ENCODE measurements at regions not wholly inside any gene's neighbourhood (a gene's known extent, or its start where the extent isn't known, plus 50 kb on each side); places are given as distances from the start of the nearest gene placed in this dataset.
"Not testable (repeated sequence)": the region's sequence is repeated elsewhere in the genome, so short reads cannot be mapped to it uniquely, and the experiment has no call there.

- TF ChIP-seq CTCF, POLR2A, POLR2AphosphoS5 (IDR thresholded peaks at IDR 0.05): not testable (repeated sequence)
Observed at GRCh38 chr9:97099540-97099939, 60.6 kb upstream of the CTSV start.
